ENCODE measurements at regions not wholly inside any gene's neighbourhood (a gene's known extent, or its start where the extent isn't known, plus 50 kb on each side); places are given as distances from the start of the nearest gene placed in this dataset.

- intact Hi-C loops (cut with micrococcal nuclease; ENCODE audit: unreplicated experiment), result loop anchor here (10.0 kb wide), 1 partner anchor 503 kb away; the partner anchor contains the start of gene CXCL12
- H3K9me3 Mint-ChIP-seq (ENCODE audit: unreplicated experiment), result no peaks in the 10 kb centered on the region
Observed at GRCh38 chr10:43881657-43882056, 233.0 kb upstream of the ZNF32 start.

GRCh38 chr10:43880160-43880559 is 231.5 kb upstream of the ZNF32 start:
- Mint-ChIP-seq H3K36me3 (ENCODE audit: insufficient read depth, unreplicated experiment) (no peaks in the 10 kb centered on the region), H3K27me3 (ENCODE audit: insufficient read depth, unreplicated experiment) (peaks cover 18% of the 10 kb centered on the region), H3K27ac (ENCODE audit: unreplicated experiment) (no peak overlapping the region), H3K4me1 (ENCODE audit: low read depth, unreplicated experiment) (no peaks in the 10 kb centered on the region), H3K4me3 (ENCODE audit: unreplicated experiment) (no peak overlapping the region), H3K9me3 (ENCODE audit: unreplicated experiment) (no peaks in the 10 kb centered on the region)
- Histone ChIP-seq H3K36me3 (ENCODE audit: control insufficient read depth, insufficient read depth, low read length) (no peaks in the 10 kb centered on the region), H3K9me3 (no peaks in the 10 kb centered on the region), H3K4me1 (no peaks in the 10 kb centered on the region), H3K4me3 (ENCODE audit: low read depth, low read length) (no peak overlapping the region), H3K27me3 (replicated peaks; ENCODE audit: control insufficient read depth, insufficient read depth, low read length) (0 out of 2 replicates have a peak, but pooled peaks cover 2% of the 10 kb centered on the region)
- ChIA-PET CTCF (no interaction called here), POLR2A (no interaction called here)
- DNase-seq, result no peak
- intact Hi-C loops (cut with micrococcal nuclease; ENCODE audit: unreplicated experiment), result loop anchor here (10.0 kb wide), 1 partner anchor 505 kb away; the partner anchor contains the start of gene CXCL12
- BruUV-seq (replicated peaks), result no TSS peak
- no peak for TF ChIP-seq CTCF (IDR thresholded peaks at IDR 0.05; ENCODE audit: insufficient read depth in 1 of 2, low read depth in 1 of 2, low read length in 1 of 2, severe bottlenecking in 1 of 2, unreplicated experiment in 1 of 2)

More at GRCh38 chr10:43881657-43882056, 233.0 kb upstream of the ZNF32 start:
- no peak overlapping the region for H3K4me3 Mint-ChIP-seq (ENCODE audit: unreplicated experiment)
- no peaks in the 10 kb centered on the region for H3K36me3 Mint-ChIP-seq (ENCODE audit: insufficient read depth, unreplicated experiment)
- Histone ChIP-seq H3K4me1 (no peaks in the 10 kb centered on the region), H3K27me3 (replicated peaks; ENCODE audit: control insufficient read depth, insufficient read depth, low read length) (0 out of 2 replicates have a peak, but pooled peaks cover 2% of the 10 kb centered on the region), H3K9me3 (no peaks in the 10 kb centered on the region), H3K4me3 (ENCODE audit: low read depth, low read length) (no peak overlapping the region), H3K36me3 (ENCODE audit: control insufficient read depth, insufficient read depth, low read length) (no peaks in the 10 kb centered on the region)
- H3K27me3 Mint-ChIP-seq (ENCODE audit: insufficient read depth, unreplicated experiment), result peaks cover 22% of the 10 kb centered on the region
- CTCF ChIA-PET, result no interaction called here
- H3K27ac Mint-ChIP-seq (ENCODE audit: unreplicated experiment), result no peak overlapping the region
- TF ChIP-seq CTCF (IDR thresholded peaks at IDR 0.05; ENCODE audit: insufficient read depth in 1 of 2, low read depth in 1 of 2, low read length in 1 of 2, severe bottlenecking in 1 of 2, unreplicated experiment in 1 of 2), result no peak
- BruUV-seq (replicated peaks), result no TSS peak
- H3K4me1 Mint-ChIP-seq (ENCODE audit: low read depth, unreplicated experiment), result no peaks in the 10 kb centered on the region
- DNase-seq, result no peak
- POLR2A ChIA-PET, result no interaction called here

- no peaks in the 10 kb centered on the region for H3K36me3 Mint-ChIP-seq (ENCODE audit: insufficient read depth, unreplicated experiment)
- H3K27ac Mint-ChIP-seq (ENCODE audit: unreplicated experiment), result no peak overlapping the region
- ChIA-PET POLR2A (no interaction called here), CTCF (no interaction called here)
- TF ChIP-seq CTCF (IDR thresholded peaks at IDR 0.05; ENCODE audit: insufficient read depth in 1 of 2, low read depth in 1 of 2, low read length in 1 of 2, severe bottlenecking in 1 of 2, unreplicated experiment in 1 of 2), result no peak
- H3K27me3 Mint-ChIP-seq (ENCODE audit: insufficient read depth, unreplicated experiment), result peaks cover 15% of the 10 kb centered on the region
- DNase-seq, result no peak
- Histone ChIP-seq H3K9me3 (no peaks in the 10 kb centered on the region), H3K4me1 (no peaks in the 10 kb centered on the region), H3K4me3 (ENCODE audit: low read depth, low read length) (no peak overlapping the region), H3K36me3 (ENCODE audit: control insufficient read depth, insufficient read depth, low read length) (no peaks in the 10 kb centered on the region), H3K27me3 (replicated peaks; ENCODE audit: control insufficient read depth, insufficient read depth, low read length) (no peaks in the 10 kb centered on the region)
- no peak overlapping the region for H3K4me3 Mint-ChIP-seq (ENCODE audit: unreplicated experiment)
- intact Hi-C loops (cut with micrococcal nuclease; ENCODE audit: unreplicated experiment), result loop anchor here (10.0 kb wide), 1 partner anchor 505 kb away; the partner anchor contains the start of gene CXCL12
- H3K9me3 Mint-ChIP-seq (ENCODE audit: unreplicated experiment), result no peaks in the 10 kb centered on the region
- BruUV-seq (replicated peaks), result no TSS peak
- no peaks in the 10 kb centered on the region for H3K4me1 Mint-ChIP-seq (ENCODE audit: low read depth, unreplicated experiment)
Observed at GRCh38 chr10:43879742-43880141, 231.1 kb upstream of the ZNF32 start.
